Right lung (tissue), 2 donors: ENCODE measurements at regions not wholly inside any gene's neighbourhood (a gene's known extent, or its start where the extent isn't known, plus 50 kb on each side); places are given as distances from the start of the nearest gene placed in this dataset.

Experiments used
- DNase-seq, 2 donors: peaks; one replicate each; pipeline ENCODE4 v3.0.0-alpha.2; 2013

GRCh38 chr1:219313961-219314360 lies 140.3 kb downstream of the LYPLAL1 start:
- DNase-seq: no peak

- no peak for DNase-seq
Observed at GRCh38 chr1:219312967-219313366, 139.3 kb downstream of the LYPLAL1 start.

- peak in 1 of 2 donors; percentile 54 for DNase-seq
Observed at GRCh38 chr1:219310181-219310728, 136.6 kb downstream of the LYPLAL1 start.

- DNase-seq: no peak
Observed at GRCh38 chr1:219308367-219308766, 134.7 kb downstream of the LYPLAL1 start.

- DNase-seq: no peak
Observed at GRCh38 chr1:219304227-219305226, 130.8 kb downstream of the LYPLAL1 start.

- no peak for DNase-seq
Observed at GRCh38 chr1:219302697-219303096, 129.0 kb downstream of the LYPLAL1 start.

- no peak for DNase-seq
Observed at GRCh38 chr1:219299420-219299819, 125.7 kb downstream of the LYPLAL1 start.

- DNase-seq: no peak
Observed at GRCh38 chr1:219298571-219299148, 125.0 kb downstream of the LYPLAL1 start.

GRCh38 chr1:219296430-219297355 lies 123.0 kb downstream of the LYPLAL1 start:
- DNase-seq: no peak

GRCh38 chr1:219294251-219294650 lies 120.6 kb downstream of the LYPLAL1 start:
- DNase-seq: no peak

- DNase-seq: peak; percentile 76
Observed at GRCh38 chr1:219293410-219293809, 119.7 kb downstream of the LYPLAL1 start.

GRCh38 chr1:219292999-219293398 lies 119.3 kb downstream of the LYPLAL1 start:
- DNase-seq: peak in 1 of 2 donors; percentile 46

- DNase-seq: no peak
Observed at GRCh38 chr1:219292341-219292740, 118.7 kb downstream of the LYPLAL1 start.

GRCh38 chr1:219289171-219289570 lies 115.5 kb downstream of the LYPLAL1 start:
- DNase-seq: no peak

- DNase-seq: no peak
Observed at GRCh38 chr1:219283541-219283940, 109.9 kb downstream of the LYPLAL1 start.

GRCh38 chr1:219281831-219282230 lies 108.2 kb downstream of the LYPLAL1 start:
- no peak for DNase-seq

- no peak for DNase-seq
Observed at GRCh38 chr1:219279017-219279770, 105.5 kb downstream of the LYPLAL1 start.

GRCh38 chr1:219278288-219278687 lies 104.6 kb downstream of the LYPLAL1 start:
- DNase-seq: no peak

GRCh38 chr1:219277304-219278105 lies 103.8 kb downstream of the LYPLAL1 start:
- DNase-seq: no peak
